ENCODE measurements at regions not wholly inside any gene's neighbourhood (a gene's known extent, or its start where the extent isn't known, plus 50 kb on each side); places are given as distances from the start of the nearest gene placed in this dataset.

DNA sequence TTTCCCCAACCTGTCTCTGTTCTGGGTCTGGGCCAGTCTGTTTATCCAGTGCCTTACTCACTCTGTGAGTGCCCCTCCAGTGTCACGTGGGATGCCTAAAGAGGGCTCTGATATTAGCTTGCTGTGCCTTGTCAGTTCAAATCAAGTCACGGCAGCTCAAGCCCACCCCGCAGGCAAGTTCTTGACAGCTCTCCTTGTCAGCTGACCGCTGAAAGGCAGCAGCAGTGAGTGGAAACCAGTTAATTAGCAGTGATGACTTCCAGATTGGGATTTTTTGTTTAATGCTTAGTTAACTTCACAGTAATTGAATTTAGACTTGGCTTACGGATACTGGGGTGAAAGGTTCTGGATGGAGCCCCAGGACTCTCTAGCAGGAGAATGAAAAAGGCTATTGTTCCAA, 210.1 kb downstream of the PSAT1 start:
- H3K4me1 ChIP-seq = no peaks in the 10 kb centered on the region
- peaks cover 0 to 5% (median 0%) of the 10 kb centered on the region in 4 donors for H3K9me3 ChIP-seq
- H3K4me3 ChIP-seq = no peak overlapping the region
- no peaks in the 10 kb centered on the region for H3K36me3 ChIP-seq
- H3K27me3 ChIP-seq = peaks cover 0 to 2% of the 10 kb centered on the region in 2 donors
- 30 to 33% methylated on average over 5 of the region's 5 CpGs for WGBS, 2 donors
- no peak for DNase-seq (ENCODE audit: low spot score in 2 of 2)
- H3K27ac ChIP-seq = no peak overlapping the region
- TF ChIP-seq EP300 (IDR thresholded peaks at IDR 0.05) = no peak
- TF ChIP-seq POLR2A (IDR thresholded peaks at IDR 0.05) = no peak
- TF ChIP-seq, protein P1, sequence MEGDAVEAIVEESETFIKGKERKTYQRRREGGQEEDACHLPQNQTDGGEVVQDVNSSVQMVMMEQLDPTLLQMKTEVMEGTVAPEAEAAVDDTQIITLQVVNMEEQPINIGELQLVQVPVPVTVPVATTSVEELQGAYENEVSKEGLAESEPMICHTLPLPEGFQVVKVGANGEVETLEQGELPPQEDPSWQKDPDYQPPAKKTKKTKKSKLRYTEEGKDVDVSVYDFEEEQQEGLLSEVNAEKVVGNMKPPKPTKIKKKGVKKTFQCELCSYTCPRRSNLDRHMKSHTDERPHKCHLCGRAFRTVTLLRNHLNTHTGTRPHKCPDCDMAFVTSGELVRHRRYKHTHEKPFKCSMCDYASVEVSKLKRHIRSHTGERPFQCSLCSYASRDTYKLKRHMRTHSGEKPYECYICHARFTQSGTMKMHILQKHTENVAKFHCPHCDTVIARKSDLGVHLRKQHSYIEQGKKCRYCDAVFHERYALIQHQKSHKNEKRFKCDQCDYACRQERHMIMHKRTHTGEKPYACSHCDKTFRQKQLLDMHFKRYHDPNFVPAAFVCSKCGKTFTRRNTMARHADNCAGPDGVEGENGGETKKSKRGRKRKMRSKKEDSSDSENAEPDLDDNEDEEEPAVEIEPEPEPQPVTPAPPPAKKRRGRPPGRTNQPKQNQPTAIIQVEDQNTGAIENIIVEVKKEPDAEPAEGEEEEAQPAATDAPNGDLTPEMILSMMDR (IDR thresholded peaks at IDR 0.05) = no peak

DNA sequence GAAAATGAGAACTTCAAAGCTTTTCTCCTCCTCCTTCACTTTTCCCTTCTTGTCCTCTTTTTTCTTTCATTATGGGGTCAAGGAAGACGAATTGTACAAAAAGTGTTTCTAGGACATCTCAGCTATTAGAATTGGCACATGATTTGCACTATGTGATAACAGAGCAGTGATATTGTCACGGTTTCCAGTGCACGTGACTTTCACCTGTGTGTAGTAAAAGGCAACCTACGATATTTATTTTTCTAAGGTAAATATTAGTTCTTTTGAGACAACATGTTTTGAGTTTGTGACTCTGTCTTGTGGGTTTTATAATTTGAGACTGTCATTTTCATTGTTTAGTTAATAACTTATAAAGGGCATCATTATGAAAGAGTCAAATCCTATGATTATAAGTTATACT, 213.1 kb downstream of the PSAT1 start:
- DNase-seq (ENCODE audit: low spot score in 2 of 2) = no peak
- Histone ChIP-seq H3K36me3 (no peaks in the 10 kb centered on the region), H3K27me3 (peaks cover 0 to 2% of the 10 kb centered on the region in 2 donors), H3K4me3 (no peak overlapping the region), H3K9me3 (peaks cover 0 to 14% (median 2%) of the 10 kb centered on the region in 4 donors), H3K4me1 (no peaks in the 10 kb centered on the region), H3K27ac (no peak overlapping the region)
- TF ChIP-seq, protein P1 (IDR thresholded peaks at IDR 0.05) = no peak
- TF ChIP-seq POLR2A (IDR thresholded peaks at IDR 0.05) = no peak
- no peak for TF ChIP-seq EP300 (IDR thresholded peaks at IDR 0.05)
- 87 to 93% methylated on average over 4 of the region's 4 CpGs for WGBS, 2 donors

DNA sequence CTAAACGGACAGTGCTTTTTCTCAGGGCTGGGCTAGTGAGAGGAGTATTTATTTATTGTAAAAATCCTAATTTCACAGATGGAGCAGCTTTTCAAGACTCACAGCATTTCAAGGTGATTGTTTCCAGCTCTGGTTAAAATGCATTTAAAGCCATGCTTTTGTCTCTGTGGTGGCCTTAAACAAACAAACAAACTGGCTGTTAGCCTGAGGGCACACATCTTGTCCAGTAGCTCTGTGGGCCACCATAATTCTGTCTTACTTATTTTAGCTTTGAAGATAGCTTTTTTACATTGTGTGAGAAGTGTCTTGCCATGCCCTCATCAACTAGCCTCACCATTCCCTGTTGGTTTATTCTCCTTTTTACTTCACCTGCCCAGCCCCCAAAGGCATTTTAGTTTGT, 218.2 kb downstream of the PSAT1 start:
- H3K9me3 ChIP-seq = peaks cover 0 to 37% (median 4%) of the 10 kb centered on the region in 4 donors
- no peaks in the 10 kb centered on the region for H3K4me1 ChIP-seq
- no peaks in the 10 kb centered on the region for H3K36me3 ChIP-seq
- 64 to 66% methylated on average over 1 of the region's 1 CpG for WGBS, 2 donors
- no peak overlapping the region for H3K27ac ChIP-seq
- no peak for DNase-seq (ENCODE audit: low spot score in 2 of 2)
- H3K4me3 ChIP-seq = no peak overlapping the region
- TF ChIP-seq, protein P1 (IDR thresholded peaks at IDR 0.05) = no peak
- TF ChIP-seq POLR2A (IDR thresholded peaks at IDR 0.05) (no peak), EP300 (IDR thresholded peaks at IDR 0.05) (no peak)
- no peaks in the 10 kb centered on the region for H3K27me3 ChIP-seq

DNA sequence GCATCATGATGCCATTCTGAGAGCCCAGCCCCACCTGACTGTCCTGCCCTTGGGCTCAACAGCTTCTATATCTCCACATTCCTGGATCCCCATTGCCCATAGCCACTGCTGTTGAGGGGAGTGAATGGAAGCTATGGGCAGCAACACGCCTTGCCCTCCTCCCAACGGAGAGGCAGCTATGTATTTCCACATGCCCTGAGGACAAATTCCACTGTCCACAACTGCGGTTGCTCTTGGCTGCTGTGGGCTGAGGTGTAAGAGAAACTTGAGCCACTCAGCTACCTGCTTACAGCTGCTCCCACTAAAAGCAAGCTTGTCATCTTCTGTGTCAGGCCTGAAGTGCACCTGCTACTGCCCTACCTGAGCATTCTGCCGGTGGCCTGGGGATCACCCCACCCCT, 222.9 kb downstream of the PSAT1 start:
- Histone ChIP-seq H3K27ac (no peak overlapping the region), H3K4me3 (no peak overlapping the region), H3K27me3 (no peaks in the 10 kb centered on the region), H3K9me3 (peaks cover 0 to 42% (median 8%) of the 10 kb centered on the region in 4 donors), H3K4me1 (no peaks in the 10 kb centered on the region), H3K36me3 (no peaks in the 10 kb centered on the region)
- DNase-seq (ENCODE audit: low spot score in 2 of 2) = no peak
- TF ChIP-seq, protein P1 (IDR thresholded peaks at IDR 0.05) = no peak
- TF ChIP-seq POLR2A (IDR thresholded peaks at IDR 0.05) = no peak
- no peak for TF ChIP-seq EP300 (IDR thresholded peaks at IDR 0.05)
- WGBS, 2 donors = 94 to 98% methylated on average over 4 of the region's 4 CpGs

DNA sequence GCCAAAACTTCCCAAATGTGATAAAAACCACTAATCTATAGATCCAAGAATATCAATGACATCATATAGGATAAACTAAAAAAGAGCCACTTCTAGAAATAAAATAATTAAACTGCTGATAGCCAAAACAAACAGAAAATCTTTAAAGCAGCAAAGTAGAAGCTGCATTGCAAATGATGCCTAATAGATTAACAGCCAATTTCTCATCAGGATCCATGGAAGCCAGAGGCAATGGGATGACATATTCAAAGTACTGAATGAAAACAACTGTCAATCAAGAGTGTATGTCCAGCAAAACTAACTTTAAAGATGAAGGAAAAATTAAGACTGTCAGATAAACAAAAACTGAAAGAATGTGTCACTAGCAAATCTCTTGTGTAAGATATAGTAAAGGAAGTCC, 224.8 kb downstream of the PSAT1 start:
- H3K4me3 ChIP-seq = no peak overlapping the region
- no peaks in the 10 kb centered on the region for H3K27me3 ChIP-seq
- H3K27ac ChIP-seq = no peak overlapping the region
- H3K9me3 ChIP-seq = peaks cover 0 to 34% (median 8%) of the 10 kb centered on the region in 4 donors
- TF ChIP-seq, protein P1 (IDR thresholded peaks at IDR 0.05) = no peak
- TF ChIP-seq POLR2A (IDR thresholded peaks at IDR 0.05) = no peak
- no peak for TF ChIP-seq EP300 (IDR thresholded peaks at IDR 0.05)
- DNase-seq (ENCODE audit: low spot score in 2 of 2) = no peak
- no peaks in the 10 kb centered on the region for H3K4me1 ChIP-seq
- H3K36me3 ChIP-seq = no peaks in the 10 kb centered on the region
